GM23338 (cell line): ENCODE measurements at regions not wholly inside any gene's neighbourhood (a gene's known extent, or its start where the extent isn't known, plus 50 kb on each side); places are given as distances from the start of the nearest gene placed in this dataset.

Source experiments
- ATAC-seq: fragments of 200-7000 bp; cut with Tn5 transposase; 3 replicates; pipeline ENCODE4 v1.9.1; 2020
- DNase-seq: peaks from one replicate; pipeline ENCODE4 v3.0.0-alpha.2; 2015; ENCODE audit warnings: low spot score
- H2AFZ ChIP-seq: fragments of 200-600 bp; sonication (generic); 2 replicates; pipeline ENCODE4 v1.8.0; 2016; ENCODE audit warnings: antibody characterized with exemption, mild to moderate bottlenecking, moderate library complexity
- H3F3A ChIP-seq: fragments of 200-600 bp; sonication (generic); replicated peaks from 2 replicates; pipeline ENCODE4 v1.8.0; 2017; ENCODE audit warnings: antibody characterized with exemption, mixed run types, low read depth
- H3K27ac ChIP-seq: fragments of 200-600 bp; sonication (generic); 2 replicates; pipeline ENCODE4 v1.6.1; 2016; ENCODE audit warnings: low read depth
- H3K27me3 ChIP-seq: fragments of 200-600 bp; sonication (generic); 2 replicates; pipeline ENCODE4 v1.8.0; 2016; ENCODE audit warnings: mild to moderate bottlenecking, mixed run types, moderate library complexity; ENCODE audit not compliant: insufficient read depth
- H3K36me3 ChIP-seq: fragments of 200-600 bp; sonication (generic); 2 replicates; pipeline ENCODE4 v1.8.0; 2016; ENCODE audit warnings: mild to moderate bottlenecking; ENCODE audit not compliant: insufficient read depth
- H3K4me1 ChIP-seq: fragments of 200-600 bp; sonication (generic); 2 replicates; pipeline ENCODE4 v1.8.0; 2016; ENCODE audit warnings: mild to moderate bottlenecking, moderate library complexity; ENCODE audit not compliant: insufficient read depth
- H3K4me2 ChIP-seq: fragments of 200-600 bp; sonication (generic); 2 replicates; pipeline ENCODE4 v1.7.1; 2017; ENCODE audit warnings: mixed run types
- H3K4me3 ChIP-seq: fragments of 200-600 bp; sonication (generic); 2 replicates; pipeline ENCODE4 v1.6.1; 2016; ENCODE audit warnings: mixed run types
- H3K79me2 ChIP-seq: fragments of 200-600 bp; sonication (generic); replicated peaks from 2 replicates; pipeline ENCODE4 v1.8.0; 2017; ENCODE audit warnings: mild to moderate bottlenecking; ENCODE audit not compliant: insufficient read depth
- H3K9me2 ChIP-seq: fragments of 200-600 bp; sonication (generic); 2 replicates; pipeline ENCODE4 v1.8.0; 2017; ENCODE audit not compliant: insufficient read depth
- H4K20me1 ChIP-seq: fragments of 200-600 bp; sonication (generic); replicated peaks from 2 replicates; pipeline ENCODE4 v1.8.0; 2017; ENCODE audit warnings: mild to moderate bottlenecking; ENCODE audit not compliant: insufficient read depth
- H3K27ac Mint-ChIP-seq: 2 replicates; pipeline ENCODE4 v1.8.0; 2020; ENCODE audit warnings: inconsistent platforms, mild to moderate bottlenecking, moderate library complexity, mixed read lengths
- H3K27me3 Mint-ChIP-seq: 3 replicates; pipeline ENCODE4 v1.8.0; 2022; ENCODE audit warnings: low read depth, mild to moderate bottlenecking, moderate library complexity, mixed read lengths, inconsistent platforms; ENCODE audit not compliant: insufficient read depth, poor library complexity
- H3K36me3 Mint-ChIP-seq: 3 replicates; pipeline ENCODE4 v1.8.0; 2021; ENCODE audit warnings: low read depth, mild to moderate bottlenecking, inconsistent platforms, moderate library complexity, mixed read lengths
- H3K4me1 Mint-ChIP-seq: 3 replicates; pipeline ENCODE4 v1.8.0; 2020; ENCODE audit warnings: mild to moderate bottlenecking, inconsistent platforms, mixed read lengths
- H3K4me3 Mint-ChIP-seq: 3 replicates; pipeline ENCODE4 v1.8.0; 2021; ENCODE audit warnings: moderate library complexity, mild to moderate bottlenecking, inconsistent platforms, mixed read lengths
- H3K9me3 Mint-ChIP-seq: 3 replicates; pipeline ENCODE4 v1.8.0; 2020; ENCODE audit warnings: moderate library complexity, mild to moderate bottlenecking, inconsistent platforms, mixed read lengths
- CREB1 ChIP-seq: fragments of 250-450 bp; sonication (Bioruptor Pico); IDR thresholded peaks from 2 replicates; pipeline ENCODE4 v1.5.0; 2020; ENCODE audit warnings: low read depth, mild to moderate bottlenecking, moderate library complexity
- CTCF ChIP-seq, 2 experiments: fragments of 200-600 bp in 1 of 2; sonication (generic) in 1 of 2; conservative IDR thresholded peaks; 2 replicates each; pipeline versions ENCODE4 v1.5.1 to v1.6.1; 2016 to 2017; ENCODE audit warnings: antibody characterized with exemption in 2 of 2, low read depth in 2 of 2, mild to moderate bottlenecking in 2 of 2, moderate library complexity in 1 of 2
- ETS1 ChIP-seq: IDR thresholded peaks from 2 replicates; pipeline ENCODE4 v1.6.1; 2016; ENCODE audit warnings: antibody characterized with exemption
- EZH2 ChIP-seq: fragments of 200-600 bp; sonication (generic); IDR thresholded peaks from one replicate; pipeline ENCODE4 v1.8.0; 2017; ENCODE audit warnings: antibody characterized with exemption, mild to moderate bottlenecking, low read depth; ENCODE audit not compliant: unreplicated experiment
- JUNB ChIP-seq: IDR thresholded peaks from one replicate; pipeline ENCODE4 v1.6.1; 2016; ENCODE audit warnings: antibody characterized with exemption; ENCODE audit not compliant: unreplicated experiment
- NANOG ChIP-seq: IDR thresholded peaks from 2 replicates; pipeline ENCODE4 v1.6.1; 2016; ENCODE audit warnings: antibody characterized with exemption, borderline replicate concordance
- POLR2AphosphoS5 ChIP-seq: IDR thresholded peaks from 2 replicates; pipeline ENCODE4 v1.6.1; 2016; ENCODE audit warnings: antibody characterized with exemption, low read depth
- ZNF114 ChIP-seq: fragments of 250-450 bp; sonication (Bioruptor Pico); IDR thresholded peaks from 2 replicates; pipeline ENCODE4 v1.5.0; 2020; ENCODE audit warnings: mild to moderate bottlenecking, moderate library complexity
- ZNF462 ChIP-seq: fragments of 250-450 bp; sonication (Bioruptor Pico); IDR thresholded peaks from 2 replicates; pipeline ENCODE4 v1.5.0; 2020; ENCODE audit warnings: mild to moderate bottlenecking, moderate library complexity

- TF ChIP-seq ZNF462: no peak
- no peak for TF ChIP-seq ZNF114 (CRISPR knock-in tag)
- no peak for TF ChIP-seq JUNB
- TF ChIP-seq ETS1: no peak
Observed at GRCh38 chr7:42347616-42348015, 110.6 kb upstream of the GLI3 start (continued).

GRCh38 chr7:42345478-42346299, 108.7 kb upstream of the GLI3 start:
- Histone ChIP-seq H3F3A (no peaks in the 10 kb centered on the region), H3K27me3 (no peaks in the 10 kb centered on the region), H3K4me3 (no peak overlapping the region), H2AFZ (0 out of 2 replicates have a peak overlapping the region, but pooled peaks have one; percentile 9), H3K9me2 (no peaks in the 10 kb centered on the region), H3K36me3 (no peaks in the 10 kb centered on the region), H3K27ac (0 out of 2 replicates have a peak overlapping the region, but pooled peaks have one; percentile 41), H4K20me1 (no peaks in the 10 kb centered on the region), H3K79me2 (no peaks in the 10 kb centered on the region), H3K4me1 (peaks cover 17% of the 10 kb centered on the region), H3K4me2 (peak overlapping the region; percentile 28; the same call in 1 of the 2 replicates)
- H3K27me3 Mint-ChIP-seq: peaks cover 6% of the 10 kb centered on the region
- H3K4me1 Mint-ChIP-seq: peaks cover 24% of the 10 kb centered on the region
- no peak overlapping the region for H3K4me3 Mint-ChIP-seq
- H3K27ac Mint-ChIP-seq: no peak overlapping the region
- DNase-seq (peak; percentile 15), ATAC-seq (peak; percentile 86)
- H3K36me3 Mint-ChIP-seq: no peaks in the 10 kb centered on the region
- no peaks in the 10 kb centered on the region for H3K9me3 Mint-ChIP-seq
- no peak for TF ChIP-seq ZNF114 (CRISPR knock-in tag)
- TF ChIP-seq POLR2AphosphoS5: no peak
- TF ChIP-seq CTCF (conservative IDR thresholded peaks at IDR 0.05; ENCODE audit: low read depth in 2 of 2): no peak
- no peak for TF ChIP-seq NANOG
- no peak for TF ChIP-seq EZH2
- no peak for TF ChIP-seq JUNB
- no peak for TF ChIP-seq CREB1 (CRISPR knock-in tag)
- no peak for TF ChIP-seq ETS1
